Heart left ventricle (tissue), 16 donors: ENCODE measurements at regions not wholly inside any gene's neighbourhood (a gene's known extent, or its start where the extent isn't known, plus 50 kb on each side); places are given as distances from the start of the nearest gene placed in this dataset.

ENCODE experiments used
- ATAC-seq, 4 donors: fragments of 200-7000 bp; cut with Tn5 transposase; one replicate each; pipeline ENCODE4 v1.9.1; 2020 to 2022; ENCODE audit warnings: moderate library complexity in 4 of 4, mild to moderate bottlenecking in 3 of 4, moderate number of reproducible peaks in 1 of 4
- DNase-seq, 5 donors: peaks; one replicate each; pipeline ENCODE4 v3.0.0-alpha.2; 2020
- H3K27ac ChIP-seq, 12 donors: fragments of 200-600 bp; sonication (generic) in 4 of 12; one replicate each; pipeline versions ENCODE4 v1.5.0 to v1.8.0; 2016 to 2022; ENCODE audit warnings: mild to moderate bottlenecking in 2 of 12
- H3K27me3 ChIP-seq, 9 donors: fragments of 200-600 bp; sonication (generic) in 2 of 9; one replicate each; pipeline versions ENCODE4 v1.5.1 to v1.8.0; 2016 to 2022; ENCODE audit warnings: mild to moderate bottlenecking in 3 of 9
- H3K36me3 ChIP-seq, 9 donors: fragments of 200-600 bp; sonication (generic) in 2 of 9; one replicate each; pipeline versions ENCODE4 v1.5.0 to v1.8.0; 2018 to 2022; ENCODE audit warnings: mild to moderate bottlenecking in 2 of 9
- H3K4me1 ChIP-seq, 12 donors: fragments of 200-600 bp; sonication (generic) in 4 of 12; one replicate each; pipeline versions ENCODE4 v1.5.0 to v1.8.0; 2016 to 2022; ENCODE audit warnings: mild to moderate bottlenecking in 3 of 12
- H3K4me3 ChIP-seq, 12 donors: fragments of 200-600 bp; sonication (generic) in 4 of 12; one replicate each; pipeline versions ENCODE4 v1.5.0 to v1.8.0; 2017 to 2022; ENCODE audit warnings: mild to moderate bottlenecking in 9 of 12, moderate library complexity in 4 of 12
- H3K9me3 ChIP-seq, 12 donors: fragments of 200-600 bp; sonication (generic) in 4 of 12; one replicate each; pipeline versions ENCODE4 v1.5.0 to v1.8.0; 2016 to 2022; ENCODE audit warnings: mild to moderate bottlenecking in 1 of 12
- POLR2A ChIP-seq, 2 donors: fragments of 450-650 bp; IDR thresholded peaks; one replicate each; pipeline ENCODE4 v1.6.1; 2017; ENCODE audit warnings: antibody characterized with exemption in 2 of 2, mild to moderate bottlenecking in 2 of 2, moderate library complexity in 2 of 2
- WGBS, 4 donors: extraction: QIAGEN DNeasy Blood & Tissue Kit in 2 of 4; methylation state at CpG; one replicate each; pipeline versions ENCODE4 v1.1.5 to v1.1.7; 2013 to 2018; 5-methylcytosine and 5-hydroxymethylcytosine counted together
- intact Hi-C, 10 donors: fragments of 100-400 bp; cut with DNase I; formaldehyde crosslinking; loops; one replicate each; pipeline versions ENCODE4 v1.11.1 to v1.14.2; 2022
- TF ChIP-seq, protein P1 (sequence below), 12 donors: fragments of 200-600 bp; sonication (generic) in 4 of 12; IDR thresholded peaks; one replicate each; pipeline versions ENCODE4 v1.5.0 to v1.8.0; 2018 to 2022; ENCODE audit warnings: antibody characterized with exemption in 12 of 12, mild to moderate bottlenecking in 5 of 12
- donor health status: ischemic (EF 13 %, LVEDD 7.1; RV severe dilation, severe dysfunction).
- donor health status: healthy with polysubstance abuse.
- donor health status: DM: no; HTN: yes; CAD: no.
- donor health status: DM: no; HTN: no; CAD: no.
- donor health status: ischemic (EF 25% LVEDD 6.9; RV normal size, moderate dysfunction).
- donor health status: ischemic (EF 25% LVEDD 5.7; RV mildly dilated, moderate dysfunction).
- donor health status: healthy.
- donor health status: DM: yes; HTN: yes; CAD: no.
- donor health status: ischemic (EF 35%, LVEDD 5.7; RV mildly dilated, moderate dysfunction).
- donor health status: nonischemic (EF 11% LVEDD 7.7; RV severe dilation, severe dysfunction).
- donor health status: DM: yes; HTN: yes; CAD: no.
- donor health status: PGD.
- donor health status: ischemic (EF 29% LVEDD 5.4; RV normal size, mild dysfunction).
- donor health status: nonischemic (EF 23%, LVEDD 6.1; RV moderate dilation, normal function).

DNA sequence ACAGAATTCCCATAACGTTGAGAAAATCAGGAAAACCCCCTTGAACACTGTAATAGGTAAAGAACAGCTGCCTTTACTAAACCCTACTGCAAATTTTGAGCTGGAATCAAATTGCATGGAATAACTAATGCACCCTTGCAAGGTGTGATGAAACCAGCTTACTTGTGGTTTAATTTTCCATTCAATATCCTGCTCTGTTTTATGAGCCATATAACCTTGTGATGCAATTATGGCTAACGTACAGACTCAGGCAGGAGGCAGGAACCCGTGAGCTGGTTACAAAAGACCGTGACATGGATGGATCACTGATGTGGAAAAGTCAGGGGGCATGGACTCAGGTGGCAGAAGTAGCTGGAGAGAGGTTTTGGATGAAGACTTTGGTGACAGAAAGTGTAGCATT is 438.6 kb downstream of the COG6 start:
- H3K9me3 ChIP-seq: peaks cover 0 to 2% (median 0%) of the 10 kb centered on the region in 12 donors
- no peak for ATAC-seq
- H3K4me1 ChIP-seq: no peaks in the 10 kb centered on the region
- H3K36me3 ChIP-seq: no peaks in the 10 kb centered on the region
- H3K27ac ChIP-seq: no peak overlapping the region
- TF ChIP-seq, protein P1, sequence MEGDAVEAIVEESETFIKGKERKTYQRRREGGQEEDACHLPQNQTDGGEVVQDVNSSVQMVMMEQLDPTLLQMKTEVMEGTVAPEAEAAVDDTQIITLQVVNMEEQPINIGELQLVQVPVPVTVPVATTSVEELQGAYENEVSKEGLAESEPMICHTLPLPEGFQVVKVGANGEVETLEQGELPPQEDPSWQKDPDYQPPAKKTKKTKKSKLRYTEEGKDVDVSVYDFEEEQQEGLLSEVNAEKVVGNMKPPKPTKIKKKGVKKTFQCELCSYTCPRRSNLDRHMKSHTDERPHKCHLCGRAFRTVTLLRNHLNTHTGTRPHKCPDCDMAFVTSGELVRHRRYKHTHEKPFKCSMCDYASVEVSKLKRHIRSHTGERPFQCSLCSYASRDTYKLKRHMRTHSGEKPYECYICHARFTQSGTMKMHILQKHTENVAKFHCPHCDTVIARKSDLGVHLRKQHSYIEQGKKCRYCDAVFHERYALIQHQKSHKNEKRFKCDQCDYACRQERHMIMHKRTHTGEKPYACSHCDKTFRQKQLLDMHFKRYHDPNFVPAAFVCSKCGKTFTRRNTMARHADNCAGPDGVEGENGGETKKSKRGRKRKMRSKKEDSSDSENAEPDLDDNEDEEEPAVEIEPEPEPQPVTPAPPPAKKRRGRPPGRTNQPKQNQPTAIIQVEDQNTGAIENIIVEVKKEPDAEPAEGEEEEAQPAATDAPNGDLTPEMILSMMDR (IDR thresholded peaks at IDR 0.05): no peak
- TF ChIP-seq POLR2A (IDR thresholded peaks at IDR 0.05): no peak
- DNase-seq: no peak
- intact Hi-C loops: no loop called here
- H3K4me3 ChIP-seq: no peak overlapping the region
- 89 to 92% (median 91%) methylated on average over 4 of the region's 4 CpGs for WGBS, 4 donors
- H3K27me3 ChIP-seq: no peaks in the 10 kb centered on the region

DNA sequence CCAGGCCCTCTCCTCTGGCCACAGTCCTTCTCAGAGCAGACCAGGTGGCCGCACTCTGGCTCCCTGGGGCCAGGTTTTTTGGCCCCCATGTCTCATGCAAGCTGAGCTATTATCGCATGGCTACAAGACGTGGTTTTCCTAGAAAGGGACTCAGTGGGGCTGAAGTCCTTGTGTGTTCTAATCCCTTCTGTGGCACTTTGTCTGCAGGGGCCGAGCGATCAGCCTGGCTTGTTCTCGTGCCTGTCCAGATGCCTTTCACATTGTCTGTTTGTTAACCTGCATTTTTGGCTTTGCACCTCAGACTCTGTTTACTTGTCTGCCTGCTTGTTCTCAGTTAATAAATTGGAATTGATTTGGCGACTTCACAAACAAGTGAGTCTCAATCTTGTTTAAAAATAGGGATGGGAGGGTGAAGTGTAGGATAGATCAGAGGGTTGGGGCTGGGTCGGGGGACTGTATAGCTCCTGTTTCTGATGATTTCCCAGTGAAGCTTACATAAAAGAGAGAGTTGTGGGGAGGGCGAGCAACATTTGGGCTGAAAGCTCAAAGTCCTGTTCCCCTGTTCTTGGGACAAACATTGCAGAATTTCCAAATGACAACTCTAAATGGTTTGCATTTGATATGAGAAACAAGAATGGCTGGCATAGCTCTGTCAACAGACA is 440.4 kb downstream of the COG6 start:
- no peaks in the 10 kb centered on the region for H3K27me3 ChIP-seq
- H3K4me1 ChIP-seq: no peaks in the 10 kb centered on the region
- no peaks in the 10 kb centered on the region for H3K36me3 ChIP-seq
- intact Hi-C loops: no loop called here
- WGBS, 4 donors: 89 to 94% (median 93%) methylated on average over 9 of the region's 9 CpGs
- TF ChIP-seq, protein P1 (IDR thresholded peaks at IDR 0.05): no peak
- TF ChIP-seq POLR2A (IDR thresholded peaks at IDR 0.05): no peak
- peaks cover 0 to 12% (median 0%) of the 10 kb centered on the region in 12 donors for H3K9me3 ChIP-seq
- H3K4me3 ChIP-seq: no peak overlapping the region
- no peak overlapping the region for H3K27ac ChIP-seq
- no peak for DNase-seq
- no peak for ATAC-seq

DNA sequence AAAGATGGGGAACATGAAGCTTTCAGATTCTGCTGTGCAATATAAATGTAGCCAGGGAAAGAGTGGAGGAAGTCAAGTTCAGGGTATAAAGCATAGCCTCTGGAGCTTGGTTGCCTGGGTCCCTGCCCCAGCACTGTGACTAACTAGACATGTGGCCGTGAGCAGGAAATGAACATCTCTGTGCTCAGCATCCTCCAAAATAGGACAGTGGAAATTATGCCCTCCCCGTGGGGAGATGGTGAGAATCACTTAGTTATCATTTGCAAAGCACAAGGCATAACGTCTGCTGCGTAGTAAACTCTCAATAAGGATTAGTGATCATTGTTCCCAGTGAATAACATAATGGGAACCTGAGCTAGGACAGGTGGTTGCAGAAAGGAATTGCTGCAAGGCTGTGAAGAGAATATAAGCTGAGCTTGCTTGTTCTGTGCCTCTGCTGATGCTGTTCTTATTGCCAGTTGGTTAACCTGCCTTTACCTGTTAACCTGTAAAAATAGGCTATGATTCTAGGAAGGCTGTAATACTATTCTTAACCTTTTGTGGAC is 441.0 kb downstream of the COG6 start:
- Histone ChIP-seq H3K4me3 (no peak overlapping the region), H3K9me3 (peaks cover 0 to 12% (median 0%) of the 10 kb centered on the region in 12 donors), H3K27me3 (no peaks in the 10 kb centered on the region), H3K36me3 (no peaks in the 10 kb centered on the region), H3K4me1 (no peaks in the 10 kb centered on the region), H3K27ac (no peak overlapping the region)
- intact Hi-C loops: no loop called here
- DNase-seq (no peak), ATAC-seq (no peak)
- 73 to 85% (median 75%) methylated on average over 4 of the region's 4 CpGs for WGBS, 4 donors
- no peak for TF ChIP-seq POLR2A (IDR thresholded peaks at IDR 0.05)
- TF ChIP-seq, protein P1 (IDR thresholded peaks at IDR 0.05): no peak

DNA sequence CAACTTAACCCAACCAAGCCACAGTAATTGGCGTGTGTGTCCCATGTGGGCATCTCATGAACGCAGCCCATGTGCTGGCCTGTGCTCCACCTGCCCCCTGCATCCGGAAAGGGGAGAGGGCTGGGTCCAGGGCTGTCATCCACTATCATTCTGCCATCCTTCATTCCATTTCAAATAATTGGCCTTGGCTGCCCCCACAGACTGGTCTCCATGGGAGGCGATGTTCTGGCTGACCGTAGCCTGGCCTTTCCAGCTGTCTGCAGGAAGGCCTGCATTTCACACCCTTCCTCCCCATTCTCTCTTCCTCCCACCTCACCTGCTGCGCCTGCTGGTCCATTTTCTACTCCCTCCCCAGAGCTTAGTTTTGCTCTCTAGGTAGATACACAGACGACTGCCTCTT is 442.8 kb downstream of the COG6 start:
- H3K27me3 ChIP-seq: no peaks in the 10 kb centered on the region
- DNase-seq (no peak), ATAC-seq (peak in 1 of 4 donors; percentile 24)
- no peaks in the 10 kb centered on the region for H3K4me1 ChIP-seq
- peaks cover 0 to 12% (median 0%) of the 10 kb centered on the region in 12 donors for H3K9me3 ChIP-seq
- intact Hi-C loops: no loop called here
- H3K27ac ChIP-seq: no peak overlapping the region
- no peak for TF ChIP-seq POLR2A (IDR thresholded peaks at IDR 0.05)
- TF ChIP-seq, protein P1 (IDR thresholded peaks at IDR 0.05): no peak
- WGBS, 4 donors: 91 to 94% (median 93%) methylated on average over 7 of the region's 7 CpGs
- no peak overlapping the region for H3K4me3 ChIP-seq
- H3K36me3 ChIP-seq: no peaks in the 10 kb centered on the region
